Fibroblast of skin of left biceps (primary cell): ENCODE measurements at regions not wholly inside any gene's neighbourhood (a gene's known extent, or its start where the extent isn't known, plus 50 kb on each side); places are given as distances from the start of the nearest gene placed in this dataset.

Experiments
- DNase-seq, 2 experiments: peaks; one replicate each; pipeline ENCODE4 v3.0.0-alpha.2; 2013; ENCODE audit warnings: low read depth in 2 of 2

GRCh38 chr1:216921866-216922265 lies 198.6 kb upstream of the ESRRG start:
- no peak for DNase-seq

DNA sequence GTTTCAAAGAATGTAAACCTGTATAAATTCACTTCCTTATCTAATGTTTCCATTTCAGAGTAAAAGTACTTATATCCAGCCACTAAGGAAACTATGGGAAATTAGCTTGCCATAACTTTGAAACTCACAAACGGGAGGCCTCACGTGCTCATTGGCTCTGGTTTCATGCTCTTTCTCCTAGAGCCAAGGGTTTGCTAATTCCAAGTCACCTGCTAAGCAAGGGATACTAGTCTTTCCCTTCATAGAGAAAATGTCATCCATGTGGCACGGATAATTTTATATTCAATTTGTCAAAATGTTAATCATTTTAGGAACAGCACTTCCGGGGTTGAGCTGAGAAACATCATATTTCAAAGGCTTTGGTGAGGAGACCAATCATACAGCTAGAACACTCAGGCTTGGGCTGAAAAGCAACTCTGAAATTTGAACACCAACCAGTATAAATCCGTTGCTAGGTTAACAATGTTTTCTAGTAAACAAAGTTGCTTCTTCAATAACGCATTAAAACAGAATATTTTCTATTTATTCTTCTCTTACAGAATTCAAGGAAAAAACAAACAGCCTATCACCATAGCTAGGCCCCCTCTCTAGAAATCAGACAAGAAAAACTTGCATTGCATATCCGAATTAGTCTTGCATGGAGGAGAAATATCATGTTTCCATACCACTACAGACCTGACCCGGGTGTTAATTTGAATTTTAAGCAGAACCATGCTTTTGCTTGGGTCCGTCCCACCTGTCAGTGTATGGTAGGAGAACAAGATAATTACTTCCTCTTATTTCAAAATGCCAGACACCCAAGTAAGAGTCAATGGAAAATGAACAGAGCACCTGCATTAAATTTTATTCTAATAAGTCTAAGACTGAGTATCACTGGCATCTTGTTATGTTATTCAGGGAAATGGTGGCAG lies 196.1 kb upstream of the ESRRG start:
- no peak for DNase-seq

DNA sequence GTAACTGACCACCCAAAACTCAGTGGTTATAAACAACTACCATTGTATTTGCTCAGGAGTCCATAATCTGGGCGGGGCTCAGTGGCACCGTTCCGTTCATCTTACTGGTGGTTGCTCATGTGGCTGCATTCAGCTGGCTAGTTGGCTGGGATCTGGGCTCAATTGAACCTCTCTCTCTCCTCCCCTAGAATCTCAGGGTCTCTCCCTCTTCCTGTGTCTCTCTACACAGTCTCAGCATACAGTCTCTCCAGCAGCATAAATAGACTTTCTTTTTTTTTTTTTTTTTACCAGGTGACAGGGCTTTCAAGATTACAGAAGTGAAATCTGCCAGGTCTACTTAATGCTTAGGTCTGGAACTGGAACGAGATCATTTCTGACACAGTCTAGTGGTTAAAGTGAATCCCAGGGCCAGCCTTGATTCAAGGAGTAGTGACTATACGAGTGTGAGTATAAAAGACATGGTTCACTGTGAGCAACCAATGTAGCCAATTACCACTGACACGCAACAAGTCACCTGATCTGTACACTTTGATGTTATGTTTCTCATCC lies 193.7 kb upstream of the ESRRG start:
- no peak for DNase-seq

- DNase-seq: no peak
These were observed 191.7 kb upstream of the ESRRG start for GRCh38 chr1:216914974-216915373.

GRCh38 chr1:216913976-216914375 lies 190.7 kb upstream of the ESRRG start:
- DNase-seq: no peak

DNA sequence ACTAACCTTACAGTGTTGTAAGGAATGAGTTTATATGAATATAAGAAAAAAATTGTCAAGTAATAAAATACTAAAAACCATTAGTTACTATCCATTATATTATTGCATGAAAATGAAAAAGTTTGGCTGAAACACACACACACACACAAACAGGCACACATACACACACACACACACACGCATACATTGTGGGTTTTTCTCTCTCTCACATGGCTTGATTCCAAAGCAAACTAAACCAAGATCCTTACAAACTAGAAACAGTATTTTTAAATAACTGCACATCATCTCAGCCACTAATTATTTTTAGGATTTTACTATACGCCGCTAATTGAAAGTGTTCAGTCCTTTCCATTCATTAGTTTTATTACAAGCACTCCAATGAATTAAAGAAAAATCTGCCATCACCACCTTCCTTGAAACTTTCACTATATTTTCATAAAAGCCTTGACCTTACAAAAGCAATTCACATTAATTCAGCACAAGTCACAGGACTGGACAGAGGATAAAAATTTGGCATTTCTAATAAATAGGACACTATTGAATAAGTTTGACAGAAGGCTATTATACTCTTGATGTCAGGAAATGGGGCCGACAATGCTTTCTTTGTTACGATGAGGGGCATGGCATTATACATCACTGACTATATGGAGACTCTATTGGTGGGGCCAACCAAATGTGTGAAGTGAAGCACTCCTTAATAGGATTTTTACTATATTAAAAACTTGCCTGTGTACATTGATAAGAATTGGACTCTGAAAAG lies 187.0 kb upstream of the ESRRG start:
- DNase-seq: no peak

DNA sequence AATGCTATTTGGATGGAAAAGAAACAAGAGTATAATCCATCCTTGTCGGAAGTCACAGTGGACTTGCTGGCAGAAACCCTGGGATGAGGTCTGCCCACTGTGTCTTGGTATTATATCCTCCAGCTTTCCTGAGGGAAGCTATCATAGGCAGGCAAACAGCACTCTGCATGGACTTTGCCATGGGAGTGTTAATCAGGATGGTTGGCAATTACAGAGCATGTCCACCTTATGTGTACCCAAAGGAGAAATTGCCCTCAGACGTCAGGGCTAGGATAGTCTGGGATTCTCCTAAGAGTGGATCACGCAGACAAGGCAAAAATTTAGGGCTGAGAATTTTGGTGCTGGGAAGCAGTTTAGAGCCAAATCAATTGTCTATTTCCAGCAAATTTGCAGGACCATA lies 184.9 kb upstream of the ESRRG start:
- no peak for DNase-seq

DNA sequence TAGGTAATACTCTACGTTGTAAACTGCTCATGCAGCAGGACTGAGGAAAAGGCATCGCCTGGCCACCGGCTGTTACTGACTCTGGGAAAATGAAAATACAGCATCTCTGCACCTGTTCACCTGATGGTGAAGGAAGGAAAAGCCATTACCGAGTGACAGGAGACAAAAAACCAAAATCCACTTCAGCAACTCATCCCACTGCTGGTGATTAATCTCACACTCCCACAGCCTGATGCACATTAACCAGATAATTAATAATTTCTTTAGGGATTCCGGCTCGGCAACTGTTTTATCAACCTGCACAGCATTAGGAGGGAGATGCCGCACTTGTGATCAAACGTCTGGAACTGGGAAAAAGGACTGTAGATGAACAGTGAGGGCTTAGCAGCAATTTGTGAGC lies 183.9 kb upstream of the ESRRG start:
- no peak for DNase-seq

DNA sequence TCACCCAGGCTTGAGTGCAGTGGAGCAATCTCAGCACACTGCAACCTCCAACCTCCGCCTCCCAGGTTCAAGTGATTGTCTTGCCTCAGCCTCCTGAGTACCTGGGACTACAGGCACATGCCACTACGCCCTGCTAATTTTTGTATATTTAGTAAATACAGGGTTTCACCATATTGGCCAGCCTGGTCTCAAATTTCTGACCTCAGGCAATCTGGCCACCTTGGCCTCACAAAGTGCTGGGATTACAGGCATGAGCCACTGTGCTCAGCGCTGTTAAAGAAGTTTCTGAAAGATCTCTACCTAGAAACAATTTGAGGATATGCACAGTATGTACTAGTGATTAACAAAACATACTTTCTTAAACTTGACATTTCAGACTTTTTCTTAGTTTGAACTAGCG lies 182.6 kb upstream of the ESRRG start:
- no peak for DNase-seq

- no peak for DNase-seq
These were observed 181.9 kb upstream of the ESRRG start for GRCh38 chr1:216905137-216905536.

GRCh38 chr1:216904471-216904870 lies 181.2 kb upstream of the ESRRG start:
- no peak for DNase-seq

DNA sequence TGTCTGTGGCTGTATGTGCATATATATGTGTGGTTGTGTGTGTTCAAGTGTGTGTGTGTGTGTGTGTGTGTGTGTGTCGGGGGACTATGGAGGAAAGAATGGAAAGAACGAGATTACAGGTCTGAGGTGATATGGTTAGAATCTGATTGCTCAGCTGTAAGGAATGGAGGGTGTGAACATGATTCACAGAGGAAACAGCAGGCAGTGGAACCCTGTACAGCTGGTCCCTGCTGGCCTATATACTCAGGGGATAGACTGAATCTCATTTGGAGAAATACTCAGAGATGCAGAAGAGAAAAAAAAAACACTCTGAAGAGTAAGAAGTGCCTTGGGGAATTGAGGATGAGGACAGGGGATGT lies 180.1 kb upstream of the ESRRG start:
- DNase-seq: no peak

- no peak for DNase-seq
These were observed 179.6 kb upstream of the ESRRG start for GRCh38 chr1:216902669-216903381.

- no peak for DNase-seq
These were observed 176.9 kb upstream of the ESRRG start for GRCh38 chr1:216900116-216900620.

GRCh38 chr1:216898801-216899200 lies 175.6 kb upstream of the ESRRG start:
- DNase-seq: no peak

DNA sequence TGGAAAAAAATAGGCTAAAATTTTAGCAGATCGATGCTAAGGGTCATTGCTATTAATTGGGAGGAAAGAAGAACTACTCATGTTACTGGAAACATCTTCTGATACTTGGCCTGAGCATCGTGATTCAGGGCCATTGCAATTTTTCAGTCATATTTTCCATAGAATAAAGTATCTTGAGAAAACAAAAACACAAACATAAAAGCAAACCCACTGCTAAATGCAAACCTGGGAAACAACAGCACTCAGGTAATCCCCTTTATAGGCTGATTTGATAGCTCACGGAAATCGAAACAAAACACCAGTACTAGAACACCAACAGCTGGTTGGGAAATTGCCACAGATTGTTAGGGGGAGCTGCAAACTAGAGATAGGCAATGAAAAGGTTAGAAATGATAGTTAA lies 172.9 kb upstream of the ESRRG start:
- DNase-seq: no peak

- no peak for DNase-seq
These were observed 171.3 kb upstream of the ESRRG start for GRCh38 chr1:216894494-216894893.

DNA sequence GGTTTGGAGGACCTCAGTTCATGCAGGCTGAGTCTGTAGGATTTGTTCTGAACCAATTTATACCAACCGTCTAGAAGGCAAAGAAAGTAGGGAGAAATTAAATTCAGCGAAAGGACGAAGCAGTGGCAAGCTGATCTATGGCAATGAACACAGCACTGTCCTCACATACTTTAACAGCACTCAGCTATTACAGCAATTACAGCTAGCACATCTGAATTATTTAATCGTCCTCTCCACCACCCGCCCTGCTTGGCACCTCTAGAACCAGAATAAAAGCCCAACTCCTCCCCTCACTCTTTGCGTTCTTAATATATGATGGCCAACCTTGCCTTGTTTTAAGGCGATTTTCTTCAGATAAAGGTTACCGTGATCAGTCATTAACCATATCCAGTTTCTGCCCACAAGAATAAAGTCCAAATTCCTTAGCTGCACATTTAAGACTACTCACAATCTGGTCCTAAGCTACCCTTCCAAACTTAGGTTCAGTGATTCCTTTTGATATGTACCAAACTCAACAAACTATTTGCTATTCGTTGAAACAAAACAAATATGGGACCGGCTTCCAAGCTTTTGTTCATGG lies 169.4 kb upstream of the ESRRG start:
- no peak for DNase-seq

GRCh38 chr1:216890871-216891270 lies 167.6 kb upstream of the ESRRG start:
- DNase-seq: no peak

DNA sequence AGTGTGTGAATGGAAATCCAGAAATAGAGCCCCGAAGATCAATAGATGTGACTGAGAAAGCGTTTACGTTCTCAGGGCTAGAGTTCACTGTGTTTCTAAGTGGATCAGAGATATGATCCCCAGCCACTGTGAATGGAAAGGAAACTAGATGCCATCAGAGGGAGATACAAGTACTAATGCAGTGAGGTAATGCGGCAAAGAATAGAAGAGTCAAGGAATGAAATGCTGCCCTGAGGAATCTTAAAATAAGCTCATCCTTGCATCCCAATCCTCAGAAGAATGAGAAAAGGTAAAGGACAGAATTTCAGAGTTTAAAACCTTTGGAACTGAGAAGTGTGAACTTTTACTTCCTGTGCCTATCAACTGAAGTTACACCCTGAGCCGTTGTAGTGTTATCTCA lies 165.5 kb upstream of the ESRRG start:
- DNase-seq: no peak

- no peak for DNase-seq
These were observed 163.8 kb upstream of the ESRRG start for GRCh38 chr1:216887032-216887431.
